ENCODE measurements at regions not wholly inside any gene's neighbourhood (a gene's known extent, or its start where the extent isn't known, plus 50 kb on each side); places are given as distances from the start of the nearest gene placed in this dataset.

DNA sequence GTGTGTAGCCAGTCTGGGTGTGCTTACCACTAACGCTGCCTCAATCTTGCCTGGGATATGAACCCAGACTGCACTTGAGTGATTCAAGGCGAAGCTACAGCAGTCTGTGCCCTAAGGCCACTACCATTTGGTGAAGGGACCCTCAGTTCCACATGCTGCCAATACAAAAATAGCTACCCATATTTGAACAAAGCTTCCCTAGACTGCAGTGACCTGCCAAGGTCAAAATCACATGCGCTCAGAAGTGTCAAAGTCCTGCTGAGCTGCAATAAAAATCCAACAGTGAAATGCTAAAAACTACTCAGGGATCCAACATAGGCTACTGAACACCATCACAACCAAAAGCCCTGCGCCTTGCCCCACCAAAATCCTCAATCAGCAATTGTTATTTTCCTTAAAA is 472.3 kb upstream of the VSTM2A start:
- no peak for DNase-seq (ENCODE audit: low spot score)
- ChIA-PET CTCF (no interaction called here), POLR2A (ENCODE audit: low non-redundant PET) (no interaction called here)
- no peak overlapping the region for H3K27ac ChIP-seq
- TF ChIP-seq CTCF (conservative IDR thresholded peaks at IDR 0.05; ENCODE audit: low read depth): no peak

DNA sequence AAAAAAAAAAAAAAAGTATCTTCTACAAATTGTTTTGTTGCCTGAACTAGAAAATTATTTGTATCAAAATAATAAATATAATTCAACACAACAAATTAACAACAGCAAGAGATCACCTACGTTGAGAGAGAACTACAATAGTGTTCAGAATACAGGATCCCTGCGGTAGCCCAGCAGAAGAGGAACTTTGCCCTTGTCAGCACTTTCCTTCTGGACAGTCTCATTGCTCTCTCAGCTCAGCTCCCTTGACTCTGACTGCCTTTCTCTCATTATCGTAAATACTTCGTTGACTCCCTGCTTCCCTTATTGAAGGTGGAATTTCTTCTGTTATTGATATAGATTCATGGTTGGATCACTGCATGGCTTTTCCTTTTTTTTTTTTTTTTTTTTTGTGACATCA is 469.5 kb upstream of the VSTM2A start:
- POLR2A ChIA-PET (ENCODE audit: low non-redundant PET): no interaction called here
- no peak overlapping the region for H3K27ac ChIP-seq
- TF ChIP-seq CTCF (conservative IDR thresholded peaks at IDR 0.05; ENCODE audit: low read depth): no peak
- DNase-seq (ENCODE audit: low spot score): no peak
- CTCF ChIA-PET: no interaction called here

DNA sequence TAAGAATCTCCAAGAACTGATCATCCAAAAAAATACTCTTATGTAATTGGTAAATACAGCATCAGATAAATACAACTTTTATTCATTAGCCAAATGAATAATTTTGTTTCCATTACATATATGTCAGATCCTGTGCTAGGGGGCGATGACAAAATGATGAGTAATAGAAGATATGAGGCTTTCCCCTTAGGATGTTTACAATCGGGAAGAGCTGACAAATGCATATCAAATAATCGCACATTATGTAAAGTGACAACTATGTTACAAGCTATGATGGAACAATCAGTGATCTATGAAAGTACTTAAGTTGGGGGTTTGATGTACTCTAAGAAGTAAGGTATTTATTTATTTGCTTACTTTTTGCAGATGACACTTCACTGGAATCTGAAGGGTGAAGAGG is 465.6 kb upstream of the VSTM2A start:
- TF ChIP-seq CTCF (conservative IDR thresholded peaks at IDR 0.05; ENCODE audit: low read depth): no peak
- H3K27ac ChIP-seq: no peak overlapping the region
- ChIA-PET CTCF (no interaction called here), POLR2A (ENCODE audit: low non-redundant PET) (no interaction called here)
- peak; percentile 20 for DNase-seq (ENCODE audit: low spot score)

GRCh38 chr7:54080525-54080924 is 461.6 kb upstream of the VSTM2A start:
- DNase-seq (ENCODE audit: low spot score): no peak
- TF ChIP-seq CTCF (conservative IDR thresholded peaks at IDR 0.05; ENCODE audit: low read depth): no peak
- ChIA-PET CTCF (no interaction called here), POLR2A (ENCODE audit: low non-redundant PET) (no interaction called here)
- no peak overlapping the region for H3K27ac ChIP-seq

GRCh38 chr7:54080971-54081370 is 461.2 kb upstream of the VSTM2A start:
- ChIA-PET POLR2A (ENCODE audit: low non-redundant PET) (no interaction called here), CTCF (no interaction called here)

GRCh38 chr7:54084340-54084739 is 457.8 kb upstream of the VSTM2A start:
- ChIA-PET CTCF (no interaction called here), POLR2A (ENCODE audit: low non-redundant PET) (no interaction called here)
- no peak overlapping the region for H3K27ac ChIP-seq
- DNase-seq (ENCODE audit: low spot score): no peak
- no peak for TF ChIP-seq CTCF (conservative IDR thresholded peaks at IDR 0.05; ENCODE audit: low read depth)

More at GRCh38 chr7:54080971-54081370, 461.2 kb upstream of the VSTM2A start:
- H3K27ac ChIP-seq: no peak overlapping the region
- no peak for DNase-seq (ENCODE audit: low spot score)
- no peak for TF ChIP-seq CTCF (conservative IDR thresholded peaks at IDR 0.05; ENCODE audit: low read depth)

DNA sequence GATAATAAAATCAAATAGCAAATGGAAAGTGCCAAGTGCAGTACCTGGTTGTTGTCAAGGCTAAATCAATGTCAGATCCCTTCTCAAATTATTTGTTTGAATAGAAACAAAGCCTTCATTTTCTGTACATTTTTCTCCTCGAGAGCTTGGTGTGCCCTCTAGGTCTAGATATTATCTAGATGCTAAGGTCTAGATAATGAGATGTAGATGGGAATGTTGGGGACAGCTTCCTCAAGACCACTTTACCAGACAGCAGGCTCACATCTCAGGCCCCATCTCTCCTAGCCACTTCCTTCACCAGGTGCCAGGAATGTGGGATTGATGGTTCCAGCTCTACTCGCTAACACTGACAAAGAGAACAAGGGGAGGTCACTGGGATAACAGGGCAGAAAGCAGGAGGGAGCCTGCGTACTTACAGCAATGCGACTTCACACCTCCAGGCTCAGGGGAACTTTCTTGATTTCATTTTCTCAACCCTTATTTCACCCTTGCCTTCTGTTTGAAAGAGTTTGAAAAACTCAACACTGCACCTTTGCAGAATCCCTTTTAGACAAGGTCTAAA is 451.4 kb upstream of the VSTM2A start:
- CTCF ChIA-PET: interaction anchor here (0.9 kb wide), 1 partner anchor 332 kb away, joined by 4 read pairs; no protein-coding TSS in a partner anchor
- no peak for TF ChIP-seq CTCF (conservative IDR thresholded peaks at IDR 0.05; ENCODE audit: low read depth)

More for the DNA sequence above, 451.4 kb upstream of the VSTM2A start:
- no peak for DNase-seq (ENCODE audit: low spot score)
- POLR2A ChIA-PET (ENCODE audit: low non-redundant PET): no interaction called here
- H3K27ac ChIP-seq: no peak overlapping the region

Measured in RWPE1 (cell line).